Chondrocyte (in vitro differentiated cells): ENCODE measurements at regions not wholly inside any gene's neighbourhood (a gene's known extent, or its start where the extent isn't known, plus 50 kb on each side); places are given as distances from the start of the nearest gene placed in this dataset.

Experiments
- DNase-seq: peaks from one replicate; pipeline ENCODE4 v3.0.0; 2021; ENCODE audit warnings: mixed read lengths, low spot score
- H3K27ac Mint-ChIP-seq: one replicate; pipeline ENCODE4 v1.8.0; 2021; ENCODE audit warnings: mild to moderate bottlenecking, moderate library complexity, mixed read lengths; ENCODE audit not compliant: unreplicated experiment
- H3K27me3 Mint-ChIP-seq: 2 replicates; pipeline ENCODE4 v1.8.0; 2021; ENCODE audit warnings: low read depth, mixed read lengths
- H3K36me3 Mint-ChIP-seq: 2 replicates; pipeline ENCODE4 v1.8.0; 2021; ENCODE audit warnings: low read depth, mixed read lengths
- H3K4me1 Mint-ChIP-seq: 2 replicates; pipeline ENCODE4 v1.8.0; 2021; ENCODE audit warnings: low read depth, mild to moderate bottlenecking, mixed read lengths
- H3K4me3 Mint-ChIP-seq: one replicate; pipeline ENCODE4 v1.8.0; 2021; ENCODE audit warnings: mild to moderate bottlenecking, moderate library complexity, mixed read lengths; ENCODE audit not compliant: unreplicated experiment
- H3K9me3 Mint-ChIP-seq: 2 replicates; pipeline ENCODE4 v1.8.0; 2021; ENCODE audit warnings: low read depth, mixed read lengths
- TF ChIP-seq, protein P1 (sequence below): fragments of 200-600 bp; sonication (generic); IDR thresholded peaks from 2 replicates; pipeline ENCODE4 v1.5.0; 2021; ENCODE audit warnings: antibody characterized with exemption, mild to moderate bottlenecking, moderate library complexity

DNA sequence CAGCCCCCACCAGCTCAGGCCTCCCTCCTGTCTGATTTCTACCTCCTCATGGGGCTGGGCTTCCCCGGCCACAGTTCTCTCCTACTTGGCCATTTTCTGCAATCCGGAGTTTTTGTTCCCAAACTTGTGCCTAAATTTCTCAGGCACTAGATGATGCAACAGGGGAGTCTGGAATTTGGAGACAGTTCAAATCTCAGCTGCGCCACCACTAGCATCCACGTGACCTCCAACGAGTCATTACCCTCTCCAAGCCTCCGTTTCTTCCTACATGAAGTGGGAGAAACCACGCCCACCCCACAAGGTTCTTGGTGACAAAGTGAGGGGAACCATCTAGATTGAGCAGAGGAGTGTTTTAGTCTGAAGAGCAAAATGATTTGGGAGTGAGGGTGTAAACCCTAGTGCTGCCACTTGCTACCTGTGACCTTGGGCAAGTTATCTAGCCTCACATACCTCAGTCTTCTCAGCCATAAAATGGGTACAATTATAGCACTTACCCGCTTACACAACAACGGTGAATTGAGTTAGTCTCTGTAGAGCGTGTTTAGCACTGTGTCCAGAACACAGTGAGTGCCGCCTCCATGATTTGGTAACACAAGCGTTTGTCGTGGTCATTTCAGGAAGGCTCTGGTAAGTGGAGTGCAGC lies 61.4 kb upstream of the ASAP2 start:
- no peaks in the 10 kb centered on the region for H3K27me3 Mint-ChIP-seq
- no peaks in the 10 kb centered on the region for H3K36me3 Mint-ChIP-seq
- TF ChIP-seq, protein P1, sequence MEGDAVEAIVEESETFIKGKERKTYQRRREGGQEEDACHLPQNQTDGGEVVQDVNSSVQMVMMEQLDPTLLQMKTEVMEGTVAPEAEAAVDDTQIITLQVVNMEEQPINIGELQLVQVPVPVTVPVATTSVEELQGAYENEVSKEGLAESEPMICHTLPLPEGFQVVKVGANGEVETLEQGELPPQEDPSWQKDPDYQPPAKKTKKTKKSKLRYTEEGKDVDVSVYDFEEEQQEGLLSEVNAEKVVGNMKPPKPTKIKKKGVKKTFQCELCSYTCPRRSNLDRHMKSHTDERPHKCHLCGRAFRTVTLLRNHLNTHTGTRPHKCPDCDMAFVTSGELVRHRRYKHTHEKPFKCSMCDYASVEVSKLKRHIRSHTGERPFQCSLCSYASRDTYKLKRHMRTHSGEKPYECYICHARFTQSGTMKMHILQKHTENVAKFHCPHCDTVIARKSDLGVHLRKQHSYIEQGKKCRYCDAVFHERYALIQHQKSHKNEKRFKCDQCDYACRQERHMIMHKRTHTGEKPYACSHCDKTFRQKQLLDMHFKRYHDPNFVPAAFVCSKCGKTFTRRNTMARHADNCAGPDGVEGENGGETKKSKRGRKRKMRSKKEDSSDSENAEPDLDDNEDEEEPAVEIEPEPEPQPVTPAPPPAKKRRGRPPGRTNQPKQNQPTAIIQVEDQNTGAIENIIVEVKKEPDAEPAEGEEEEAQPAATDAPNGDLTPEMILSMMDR: no peak
- H3K4me1 Mint-ChIP-seq: peaks cover 41% of the 10 kb centered on the region
- no peak overlapping the region for H3K4me3 Mint-ChIP-seq
- peak overlapping the region; percentile 65 for H3K27ac Mint-ChIP-seq
- DNase-seq: no peak
- H3K9me3 Mint-ChIP-seq: no peaks in the 10 kb centered on the region

DNA sequence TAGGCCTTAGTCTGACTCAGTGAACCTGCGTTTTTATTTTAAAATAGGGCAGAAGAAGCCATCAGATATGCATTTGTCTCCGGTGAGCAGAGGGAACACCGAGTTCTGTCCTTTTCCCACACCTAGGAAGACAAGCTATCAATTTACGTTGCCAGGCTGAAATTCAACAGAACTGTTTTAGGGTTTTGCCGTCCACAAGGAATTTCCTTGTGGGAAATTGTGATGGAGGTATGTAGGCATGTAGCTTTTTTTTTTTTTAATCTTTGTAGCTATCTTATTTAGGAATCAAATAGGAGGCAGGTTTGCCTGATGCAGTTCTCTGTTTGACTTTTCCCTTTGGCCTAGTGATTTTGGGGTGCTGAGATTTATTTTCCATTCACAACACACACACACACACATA lies 62.0 kb upstream of the ASAP2 start:
- no peaks in the 10 kb centered on the region for H3K27me3 Mint-ChIP-seq
- H3K36me3 Mint-ChIP-seq: no peaks in the 10 kb centered on the region
- no peak overlapping the region for H3K4me3 Mint-ChIP-seq
- H3K4me1 Mint-ChIP-seq: peaks cover 45% of the 10 kb centered on the region
- no peaks in the 10 kb centered on the region for H3K9me3 Mint-ChIP-seq
- TF ChIP-seq, protein P1: no peak
- no peak for DNase-seq
- H3K27ac Mint-ChIP-seq: peak overlapping the region; percentile 65

DNA sequence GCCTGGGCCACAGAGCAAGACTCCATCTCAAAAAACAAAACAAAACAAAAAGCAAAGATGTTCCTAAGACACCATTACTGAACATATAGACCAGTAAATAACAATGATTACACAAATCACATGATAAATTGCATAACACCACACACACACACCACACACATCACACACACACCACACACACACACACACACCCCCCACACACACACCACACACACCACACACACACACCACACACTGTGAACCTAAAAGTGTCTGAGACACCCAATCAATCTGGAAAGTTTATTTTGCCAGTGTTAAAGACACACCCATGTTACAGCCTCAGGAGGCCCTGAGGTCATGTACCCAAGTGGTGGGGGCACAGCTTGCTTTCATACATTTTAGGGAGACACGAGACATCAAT lies 62.6 kb upstream of the ASAP2 start:
- TF ChIP-seq, protein P1: no peak
- Mint-ChIP-seq H3K27me3 (no peaks in the 10 kb centered on the region), H3K4me1 (peaks cover 46% of the 10 kb centered on the region), H3K9me3 (no peaks in the 10 kb centered on the region), H3K36me3 (no peaks in the 10 kb centered on the region), H3K4me3 (no peak overlapping the region), H3K27ac (peak overlapping the region; percentile 65)
- DNase-seq: no peak

DNA sequence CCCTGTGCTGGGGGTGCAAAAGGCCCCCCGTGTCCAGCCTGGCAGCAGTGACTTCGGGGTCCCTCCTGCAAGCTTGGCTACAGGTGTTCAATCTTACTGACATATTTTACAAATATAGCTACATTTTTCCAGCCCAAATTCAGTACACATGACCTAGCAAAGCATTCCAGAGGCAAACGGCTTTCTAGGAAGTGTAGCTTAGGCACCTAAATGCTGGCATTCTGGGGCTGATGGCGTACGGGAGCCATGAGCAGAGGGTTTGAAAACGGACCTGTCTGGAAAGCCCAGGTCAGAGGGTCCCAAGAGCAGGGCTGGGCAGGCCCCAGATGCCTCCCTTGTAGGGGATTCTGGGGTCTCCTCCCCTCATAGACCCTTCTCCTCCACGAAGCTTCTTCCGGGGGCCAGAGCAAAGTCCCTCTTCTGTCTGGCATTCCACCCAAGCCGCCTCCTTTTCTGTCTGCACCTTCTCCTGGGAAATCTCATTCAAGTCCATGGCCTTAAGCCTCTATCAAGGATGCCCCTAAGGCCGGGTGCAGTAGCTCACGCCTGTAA lies 63.3 kb upstream of the ASAP2 start:
- Mint-ChIP-seq H3K4me1 (peaks cover 46% of the 10 kb centered on the region), H3K9me3 (no peaks in the 10 kb centered on the region), H3K4me3 (peak overlapping the region; percentile 53), H3K27me3 (no peaks in the 10 kb centered on the region), H3K36me3 (no peaks in the 10 kb centered on the region), H3K27ac (peak overlapping the region; percentile 89)
- TF ChIP-seq, protein P1: no peak
- DNase-seq: no peak

DNA sequence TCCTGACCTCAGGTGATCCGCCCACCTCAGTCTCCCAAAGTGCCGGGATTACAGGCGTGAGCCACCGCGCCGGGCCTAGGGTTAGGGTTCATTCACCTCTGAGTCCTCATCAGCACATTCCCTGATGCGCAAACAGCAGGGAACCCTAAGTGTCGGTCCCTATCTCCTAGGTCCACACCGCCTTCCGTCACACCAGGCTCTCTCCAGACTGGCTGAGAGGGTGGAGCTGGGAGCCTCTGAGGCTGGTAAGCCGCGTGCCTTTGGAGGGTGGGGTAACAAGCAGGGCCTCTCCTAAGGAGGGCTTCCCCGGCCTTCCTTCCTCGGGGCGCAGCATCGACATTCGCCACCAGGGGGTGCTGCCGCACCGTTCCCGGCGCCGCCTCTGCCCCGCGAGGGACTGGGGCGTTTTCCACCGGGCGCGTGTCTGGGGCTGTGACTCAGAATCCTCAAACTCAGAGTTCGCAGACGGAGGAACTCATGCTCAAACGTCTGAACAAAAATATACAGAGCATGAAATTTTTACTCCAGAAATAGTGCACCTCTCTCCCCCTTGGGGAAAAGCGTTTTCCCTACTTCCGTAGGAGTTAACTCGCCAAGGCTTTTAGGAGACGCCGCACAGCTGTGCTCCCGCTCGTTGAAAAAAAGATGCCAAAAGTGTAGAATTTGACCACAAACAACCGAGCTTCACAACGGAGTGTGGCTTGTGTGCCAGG lies 63.9 kb upstream of the ASAP2 start:
- TF ChIP-seq, protein P1: peak; percentile 99

More for the DNA sequence above, 63.9 kb upstream of the ASAP2 start:
- Mint-ChIP-seq H3K27me3 (no peaks in the 10 kb centered on the region), H3K4me3 (peak overlapping the region; percentile 53), H3K36me3 (no peaks in the 10 kb centered on the region), H3K4me1 (peaks cover 46% of the 10 kb centered on the region), H3K9me3 (no peaks in the 10 kb centered on the region), H3K27ac (peak overlapping the region; percentile 89)
- DNase-seq: peak; percentile 94
